GM12878 (cell line): ENCODE measurements at regions not wholly inside any gene's neighbourhood (a gene's known extent, or its start where the extent isn't known, plus 50 kb on each side); places are given as distances from the start of the nearest gene placed in this dataset.

ENCODE experiments used
- BCL3 ChIP-seq: IDR thresholded peaks from 2 replicates; pipeline ENCODE4 v1.6.1; 2011; ENCODE audit warnings: borderline replicate concordance, low read depth, mild to moderate bottlenecking, moderate library complexity, low read length; ENCODE audit not compliant: insufficient read depth, poor library complexity, severe bottlenecking
- CTCF ChIP-seq, 3 experiments: IDR thresholded peaks in 2 of 3; conservative IDR thresholded peaks in 1 of 3; 2 replicates each; pipeline ENCODE4 v1.5.1; 2011; ENCODE audit warnings: low read depth in 3 of 3, low read length in 3 of 3, mild to moderate bottlenecking in 3 of 3, control low read depth in 2 of 3, moderate library complexity in 2 of 3, inconsistent platforms in 1 of 3, mixed read lengths in 1 of 3; ENCODE audit not compliant: control insufficient read depth in 2 of 3, insufficient read depth in 1 of 3; ENCODE audit errors: extremely low read depth in 1 of 3
- ETV6 ChIP-seq, 2 experiments: fragments of 450-650 bp in 1 of 2; IDR thresholded peaks in 1 of 2; conservative IDR thresholded peaks in 1 of 2; 2 replicates each; pipeline ENCODE4 v1.6.1; 2014; ENCODE audit warnings: antibody characterized with exemption in 1 of 2, borderline replicate concordance in 1 of 2, low read depth in 1 of 2, mild to moderate bottlenecking in 1 of 2, moderate library complexity in 1 of 2
- FOS ChIP-seq: IDR thresholded peaks from 3 replicates; pipeline ENCODE4 v1.6.1; 2011; ENCODE audit warnings: borderline replicate concordance; ENCODE audit not compliant: insufficient read length; ENCODE audit errors: extremely low read depth
- FOXM1 ChIP-seq: IDR thresholded peaks from 2 replicates; pipeline ENCODE4 v1.6.1; 2012; ENCODE audit warnings: low read depth, mild to moderate bottlenecking, inconsistent platforms, low read length, moderate library complexity
- GABPA ChIP-seq: IDR thresholded peaks from 2 replicates; pipeline ENCODE4 v1.6.1; 2014; ENCODE audit warnings: antibody characterized with exemption, low read depth, mild to moderate bottlenecking, inconsistent platforms
- NFYA ChIP-seq: IDR thresholded peaks from 2 replicates; pipeline ENCODE4 v1.6.1; 2011; ENCODE audit warnings: low read depth, mild to moderate bottlenecking, low read length, improper control_type of control experiment, borderline replicate concordance
- NRF1 ChIP-seq: conservative IDR thresholded peaks from 2 replicates; pipeline ENCODE4 v1.6.1; 2011; ENCODE audit warnings: mild to moderate bottlenecking, low read depth, low read length, improper control_type of control experiment
- PAX5 ChIP-seq: IDR thresholded peaks from 2 replicates; pipeline ENCODE4 v1.6.1; 2011; ENCODE audit warnings: low read depth, low read length, borderline replicate concordance
- RAD21 ChIP-seq: IDR thresholded peaks from 2 replicates; pipeline ENCODE4 v1.6.1; 2011; ENCODE audit warnings: mild to moderate bottlenecking, low read depth, low read length, moderate library complexity; ENCODE audit not compliant: insufficient read depth
- TCF3 ChIP-seq: IDR thresholded peaks from 2 replicates; pipeline ENCODE4 v1.6.1; 2012; ENCODE audit warnings: low read depth, mild to moderate bottlenecking, low read length, borderline replicate concordance; ENCODE audit not compliant: insufficient read depth

GRCh38 chr1:17949511-17949910 lies 158.1 kb upstream of the IGSF21 start:
- TF ChIP-seq PAX5: no peak
- no peak for TF ChIP-seq CTCF (IDR thresholded peaks at IDR 0.05 in 2 of 3, conservative IDR thresholded peaks at IDR 0.05 in 1 of 3; ENCODE audit: control insufficient read depth in 2 of 3, extremely low read depth in 1 of 3, insufficient read depth in 1 of 3, low read depth in 3 of 3, low read length in 3 of 3)
- TF ChIP-seq BCL3: no peak
- no peak for TF ChIP-seq NRF1
- no peak for TF ChIP-seq TCF3
- no peak for TF ChIP-seq ETV6 (conservative IDR thresholded peaks at IDR 0.05 in 1 of 2, IDR thresholded peaks at IDR 0.05 in 1 of 2; ENCODE audit: borderline replicate concordance in 1 of 2, low read depth in 1 of 2)
- no peak for TF ChIP-seq GABPA
- no peak for TF ChIP-seq RAD21
- TF ChIP-seq FOXM1: no peak
- TF ChIP-seq NFYA: no peak
- TF ChIP-seq FOS: no peak
